ENCODE measurements at regions not wholly inside any gene's neighbourhood (a gene's known extent, or its start where the extent isn't known, plus 50 kb on each side); places are given as distances from the start of the nearest gene placed in this dataset.

- FAIRE-seq (no peak), DNase-seq (ENCODE audit: insufficient read length, low spot score) (no peak)
- TF ChIP-seq POLR2AphosphoS5 (IDR thresholded peaks at IDR 0.05; ENCODE audit: low read depth, low read length) (no peak), POLR2A (IDR thresholded peaks at IDR 0.05; ENCODE audit: low read depth, low read length) (no peak), TAF1 (IDR thresholded peaks at IDR 0.05; ENCODE audit: low read depth, low read length) (no peak)
Measured at GRCh38 chr3:7847021-7847420, 654.6 kb upstream of the LMCD1 start.

- FAIRE-seq (no peak), DNase-seq (ENCODE audit: insufficient read length, low spot score) (no peak)
- TF ChIP-seq TAF1 (IDR thresholded peaks at IDR 0.05; ENCODE audit: low read depth, low read length) (no peak), SPI1 (IDR thresholded peaks at IDR 0.05; ENCODE audit: low read depth, low read length) (no peak), POLR2AphosphoS5 (IDR thresholded peaks at IDR 0.05; ENCODE audit: low read depth, low read length) (no peak), POLR2A (IDR thresholded peaks at IDR 0.05; ENCODE audit: low read depth, low read length) (no peak), PAX5 (IDR thresholded peaks at IDR 0.05; ENCODE audit: insufficient read depth, low read length, severe bottlenecking) (no peak), POU2F2 (IDR thresholded peaks at IDR 0.05; ENCODE audit: low read depth, low read length) (no peak)
Measured at GRCh38 chr3:7847521-7847920, 654.1 kb upstream of the LMCD1 start.

GRCh38 chr3:7854266-7854665 lies 647.4 kb upstream of the LMCD1 start:
- TF ChIP-seq PAX5 (IDR thresholded peaks at IDR 0.05; ENCODE audit: insufficient read depth, low read length, severe bottlenecking): no peak
- no peak for TF ChIP-seq TAF1 (IDR thresholded peaks at IDR 0.05; ENCODE audit: low read depth, low read length)
- TF ChIP-seq POLR2AphosphoS5 (IDR thresholded peaks at IDR 0.05; ENCODE audit: low read depth, low read length): no peak
- no peak for TF ChIP-seq SPI1 (IDR thresholded peaks at IDR 0.05; ENCODE audit: low read depth, low read length)
- TF ChIP-seq POLR2A (IDR thresholded peaks at IDR 0.05; ENCODE audit: low read depth, low read length): no peak
- no peak for TF ChIP-seq POU2F2 (IDR thresholded peaks at IDR 0.05; ENCODE audit: low read depth, low read length)
- DNase-seq (ENCODE audit: insufficient read length, low spot score) (no peak), FAIRE-seq (no peak)

- no peak for TF ChIP-seq POU2F2 (IDR thresholded peaks at IDR 0.05; ENCODE audit: low read depth, low read length)
- TF ChIP-seq POLR2A (IDR thresholded peaks at IDR 0.05; ENCODE audit: low read depth, low read length): no peak
- TF ChIP-seq TAF1 (IDR thresholded peaks at IDR 0.05; ENCODE audit: low read depth, low read length): no peak
- no peak for TF ChIP-seq SPI1 (IDR thresholded peaks at IDR 0.05; ENCODE audit: low read depth, low read length)
- no peak for TF ChIP-seq PAX5 (IDR thresholded peaks at IDR 0.05; ENCODE audit: insufficient read depth, low read length, severe bottlenecking)
- no peak for TF ChIP-seq POLR2AphosphoS5 (IDR thresholded peaks at IDR 0.05; ENCODE audit: low read depth, low read length)
- DNase-seq (ENCODE audit: insufficient read length, low spot score) (no peak), FAIRE-seq (no peak)
Measured at GRCh38 chr3:7854721-7855120, 646.9 kb upstream of the LMCD1 start.

- DNase-seq (ENCODE audit: insufficient read length, low spot score) (no peak), FAIRE-seq (no peak)
- TF ChIP-seq POLR2AphosphoS5 (IDR thresholded peaks at IDR 0.05; ENCODE audit: low read depth, low read length): no peak
- TF ChIP-seq POLR2A (IDR thresholded peaks at IDR 0.05; ENCODE audit: low read depth, low read length): no peak
- no peak for TF ChIP-seq SPI1 (IDR thresholded peaks at IDR 0.05; ENCODE audit: low read depth, low read length)
- no peak for TF ChIP-seq TAF1 (IDR thresholded peaks at IDR 0.05; ENCODE audit: low read depth, low read length)
- TF ChIP-seq PAX5 (IDR thresholded peaks at IDR 0.05; ENCODE audit: insufficient read depth, low read length, severe bottlenecking): no peak
- TF ChIP-seq POU2F2 (IDR thresholded peaks at IDR 0.05; ENCODE audit: low read depth, low read length): no peak
Measured at GRCh38 chr3:7865611-7866010, 636.0 kb upstream of the LMCD1 start.

GRCh38 chr3:7867587-7867986 lies 634.0 kb upstream of the LMCD1 start:
- TF ChIP-seq POU2F2 (IDR thresholded peaks at IDR 0.05; ENCODE audit: low read depth, low read length) (no peak), PAX5 (IDR thresholded peaks at IDR 0.05; ENCODE audit: insufficient read depth, low read length, severe bottlenecking) (no peak), POLR2AphosphoS5 (IDR thresholded peaks at IDR 0.05; ENCODE audit: low read depth, low read length) (no peak), POLR2A (IDR thresholded peaks at IDR 0.05; ENCODE audit: low read depth, low read length) (no peak), TAF1 (IDR thresholded peaks at IDR 0.05; ENCODE audit: low read depth, low read length) (no peak), SPI1 (IDR thresholded peaks at IDR 0.05; ENCODE audit: low read depth, low read length) (no peak)
- DNase-seq (ENCODE audit: insufficient read length, low spot score) (no peak), FAIRE-seq (no peak)

GRCh38 chr3:7871003-7871560 lies 630.5 kb upstream of the LMCD1 start:
- DNase-seq (ENCODE audit: insufficient read length, low spot score) (no peak), FAIRE-seq (no peak)
- TF ChIP-seq POLR2AphosphoS5 (IDR thresholded peaks at IDR 0.05; ENCODE audit: low read depth, low read length): no peak
- TF ChIP-seq PAX5 (IDR thresholded peaks at IDR 0.05; ENCODE audit: insufficient read depth, low read length, severe bottlenecking): no peak
- TF ChIP-seq POU2F2 (IDR thresholded peaks at IDR 0.05; ENCODE audit: low read depth, low read length): no peak
- TF ChIP-seq POLR2A (IDR thresholded peaks at IDR 0.05; ENCODE audit: low read depth, low read length): no peak
- TF ChIP-seq TAF1 (IDR thresholded peaks at IDR 0.05; ENCODE audit: low read depth, low read length): no peak
- TF ChIP-seq SPI1 (IDR thresholded peaks at IDR 0.05; ENCODE audit: low read depth, low read length): no peak

DNA sequence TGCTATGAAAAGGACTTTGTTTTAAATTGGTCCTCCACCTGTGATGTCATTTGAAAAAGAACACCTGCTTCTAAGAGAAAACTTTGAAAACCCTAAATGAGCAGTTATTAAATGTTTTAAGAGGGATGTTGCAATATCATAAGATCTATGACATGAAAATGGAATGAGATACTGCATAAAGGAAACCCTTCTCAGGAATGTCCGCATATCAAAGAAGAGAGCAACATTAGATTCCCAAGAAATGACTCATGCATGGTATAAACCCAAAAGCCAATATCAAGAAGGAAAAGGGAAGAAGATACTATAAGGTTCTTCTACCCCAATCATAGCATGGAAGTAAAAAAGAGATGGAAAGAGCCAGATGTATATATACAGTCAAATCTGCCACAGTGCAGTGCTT lies 627.5 kb upstream of the LMCD1 start:
- TF ChIP-seq TAF1 (IDR thresholded peaks at IDR 0.05; ENCODE audit: low read depth, low read length): no peak
- no peak for TF ChIP-seq PAX5 (IDR thresholded peaks at IDR 0.05; ENCODE audit: insufficient read depth, low read length, severe bottlenecking)
- TF ChIP-seq SPI1 (IDR thresholded peaks at IDR 0.05; ENCODE audit: low read depth, low read length): no peak
- TF ChIP-seq POU2F2 (IDR thresholded peaks at IDR 0.05; ENCODE audit: low read depth, low read length): no peak
- TF ChIP-seq POLR2AphosphoS5 (IDR thresholded peaks at IDR 0.05; ENCODE audit: low read depth, low read length): no peak
- TF ChIP-seq POLR2A (IDR thresholded peaks at IDR 0.05; ENCODE audit: low read depth, low read length): no peak

GRCh38 chr3:7875925-7876324 lies 625.7 kb upstream of the LMCD1 start:
- FAIRE-seq (no peak), DNase-seq (ENCODE audit: insufficient read length, low spot score) (no peak)
- TF ChIP-seq SPI1 (IDR thresholded peaks at IDR 0.05; ENCODE audit: low read depth, low read length): no peak
- no peak for TF ChIP-seq POLR2A (IDR thresholded peaks at IDR 0.05; ENCODE audit: low read depth, low read length)
- TF ChIP-seq POLR2AphosphoS5 (IDR thresholded peaks at IDR 0.05; ENCODE audit: low read depth, low read length): no peak
- no peak for TF ChIP-seq POU2F2 (IDR thresholded peaks at IDR 0.05; ENCODE audit: low read depth, low read length)

More for the DNA sequence above, 627.5 kb upstream of the LMCD1 start:
- FAIRE-seq (no peak), DNase-seq (ENCODE audit: insufficient read length, low spot score) (no peak)

GRCh38 chr3:7876741-7877297 lies 624.8 kb upstream of the LMCD1 start:
- TF ChIP-seq POLR2A (IDR thresholded peaks at IDR 0.05; ENCODE audit: low read depth, low read length) (no peak), POLR2AphosphoS5 (IDR thresholded peaks at IDR 0.05; ENCODE audit: low read depth, low read length) (no peak), TAF1 (IDR thresholded peaks at IDR 0.05; ENCODE audit: low read depth, low read length) (no peak), SPI1 (IDR thresholded peaks at IDR 0.05; ENCODE audit: low read depth, low read length) (no peak), PAX5 (IDR thresholded peaks at IDR 0.05; ENCODE audit: insufficient read depth, low read length, severe bottlenecking) (no peak), POU2F2 (IDR thresholded peaks at IDR 0.05; ENCODE audit: low read depth, low read length) (no peak)
- DNase-seq (ENCODE audit: insufficient read length, low spot score): no peak
- FAIRE-seq: no peak

All from GM12891 (cell line).